ENCODE measurements at regions not wholly inside any gene's neighbourhood (a gene's known extent, or its start where the extent isn't known, plus 50 kb on each side); places are given as distances from the start of the nearest gene placed in this dataset.
A peak's percentile ranks its signal among the peaks of the same experiment; 100 is the strongest.

- H3K4me1 ChIP-seq, result peaks cover 32% of the 10 kb centered on the region
- no peaks in the 10 kb centered on the region for H3K36me3 ChIP-seq
- H3K27me3 ChIP-seq, result no peaks in the 10 kb centered on the region
- H3K9me3 ChIP-seq, result no peaks in the 10 kb centered on the region
- no peak for TF ChIP-seq CTCF (IDR thresholded peaks at IDR 0.05; ENCODE audit: low read depth, low read length)
- no peak for DNase-seq
- no peak overlapping the region for H3K4me3 ChIP-seq (ENCODE audit: low read depth, low read length)
Observed at GRCh38 chr17:33862772-33863602, 392.1 kb upstream of the CCL2 start.

- DNase-seq, result peak; percentile 75
- Histone ChIP-seq H3K9me3 (no peaks in the 10 kb centered on the region), H3K27me3 (no peaks in the 10 kb centered on the region), H3K4me3 (ENCODE audit: low read depth, low read length) (no peak overlapping the region), H3K4me1 (peaks cover 32% of the 10 kb centered on the region), H3K36me3 (no peaks in the 10 kb centered on the region)
- no peak for TF ChIP-seq CTCF (IDR thresholded peaks at IDR 0.05; ENCODE audit: low read depth, low read length)
Observed at GRCh38 chr17:33864758-33865229, 390.3 kb upstream of the CCL2 start.

- no peak for DNase-seq
- Histone ChIP-seq H3K9me3 (no peaks in the 10 kb centered on the region), H3K36me3 (no peaks in the 10 kb centered on the region), H3K27me3 (no peaks in the 10 kb centered on the region), H3K4me1 (peaks cover 28% of the 10 kb centered on the region), H3K4me3 (ENCODE audit: low read depth, low read length) (no peak overlapping the region)
- TF ChIP-seq CTCF (IDR thresholded peaks at IDR 0.05; ENCODE audit: low read depth, low read length), result no peak
Observed at GRCh38 chr17:33868899-33869298, 386.2 kb upstream of the CCL2 start.

GRCh38 chr17:33870936-33871335 is 384.1 kb upstream of the CCL2 start:
- Histone ChIP-seq H3K4me3 (ENCODE audit: low read depth, low read length) (no peak overlapping the region), H3K27me3 (no peaks in the 10 kb centered on the region), H3K4me1 (peaks cover 18% of the 10 kb centered on the region), H3K36me3 (no peaks in the 10 kb centered on the region), H3K9me3 (no peaks in the 10 kb centered on the region)
- no peak for DNase-seq
- no peak for TF ChIP-seq CTCF (IDR thresholded peaks at IDR 0.05; ENCODE audit: low read depth, low read length)

DNA sequence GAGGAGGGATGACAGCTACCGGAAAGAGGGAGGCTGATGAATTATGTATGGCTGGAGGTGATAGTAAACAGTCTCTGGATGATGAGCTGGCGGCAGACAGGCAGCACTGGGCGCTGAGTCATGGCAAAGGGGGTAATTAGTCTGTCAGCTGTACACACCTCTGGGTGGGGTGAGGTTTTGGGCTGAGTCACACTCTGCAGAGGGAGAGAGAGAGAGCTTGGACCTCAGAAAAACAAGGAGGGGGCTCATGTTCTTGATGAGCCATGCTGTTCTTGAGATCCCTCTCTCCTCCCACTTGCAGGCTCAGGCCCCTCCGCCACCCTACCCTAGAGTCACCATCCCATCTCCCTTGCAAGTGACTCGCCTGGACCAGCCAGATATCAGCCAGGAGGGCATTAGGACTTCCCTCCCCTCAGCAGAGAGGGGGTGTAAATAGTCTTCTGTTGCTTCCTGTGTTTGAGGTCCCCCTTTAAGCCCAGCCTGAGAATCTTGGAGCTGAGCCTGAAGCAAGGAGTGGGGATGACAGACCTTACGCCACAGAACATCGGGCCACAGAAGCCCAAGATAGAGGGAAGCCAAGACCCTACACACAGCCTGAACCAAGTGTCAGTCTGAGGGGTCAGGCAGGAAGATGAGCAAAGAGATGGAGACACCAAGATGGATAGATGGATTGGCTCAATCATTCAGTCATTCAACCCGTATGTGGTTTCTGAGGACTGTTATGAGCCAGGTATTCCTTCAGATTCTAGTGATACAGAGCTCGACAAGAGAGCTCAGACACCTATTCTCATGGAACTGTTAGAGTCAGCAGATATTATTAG is 383.2 kb upstream of the CCL2 start:
- Histone ChIP-seq H3K9me3 (no peaks in the 10 kb centered on the region), H3K4me3 (ENCODE audit: low read depth, low read length) (no peak overlapping the region), H3K27me3 (no peaks in the 10 kb centered on the region), H3K4me1 (peaks cover 12% of the 10 kb centered on the region), H3K36me3 (no peaks in the 10 kb centered on the region)
- no peak for TF ChIP-seq CTCF (IDR thresholded peaks at IDR 0.05; ENCODE audit: low read depth, low read length)
- DNase-seq, result peak; percentile 49
